WTC11 (cell line): ENCODE measurements at regions not wholly inside any gene's neighbourhood (a gene's known extent, or its start where the extent isn't known, plus 50 kb on each side); places are given as distances from the start of the nearest gene placed in this dataset.
A peak's percentile ranks its signal among the peaks of the same experiment; 100 is the strongest.

Source experiments
- ATAC-seq: fragments of 200-7000 bp; cut with Tn5 transposase; 2 replicates; pipeline ENCODE4 v1.10.0; 2021; ENCODE audit warnings: mild to moderate bottlenecking, moderate library complexity
- CTCF ChIA-PET: fragments of 300-600 bp; sonication (Branson Sonifier 250); formaldehyde crosslinking; loops from one replicate; lab custom pipeline; 2021; ENCODE audit warnings: antibody characterized with exemption; lab: Charles Lee
- POLR2A ChIA-PET: fragments of 350-600 bp; sonication (Branson Sonifier 250); formaldehyde crosslinking; loops from one replicate; lab custom pipeline; 2021; ENCODE audit warnings: antibody characterized with exemption; lab: Charles Lee
- DNase-seq: peaks from one replicate; pipeline ENCODE4 v3.0.0; 2021; ENCODE audit warnings: low spot score
- H3K27ac Mint-ChIP-seq: 2 replicates; pipeline ENCODE4 v1.8.0; 2021; ENCODE audit warnings: mixed read lengths
- H3K27me3 Mint-ChIP-seq: 2 replicates; pipeline ENCODE4 v1.8.0; 2021; ENCODE audit warnings: low read depth, mild to moderate bottlenecking, moderate library complexity, mixed read lengths
- H3K36me3 Mint-ChIP-seq: 2 replicates; pipeline ENCODE4 v1.8.0; 2021; ENCODE audit warnings: mixed read lengths
- H3K4me1 Mint-ChIP-seq: 2 replicates; pipeline ENCODE4 v1.8.0; 2022; ENCODE audit warnings: mixed read lengths
- H3K4me3 Mint-ChIP-seq: 2 replicates; pipeline ENCODE4 v1.8.0; 2021; ENCODE audit warnings: mild to moderate bottlenecking, moderate library complexity, mixed read lengths
- H3K9me3 Mint-ChIP-seq: 2 replicates; pipeline ENCODE4 v1.8.0; 2021; ENCODE audit warnings: mixed read lengths
- ATF1 ChIP-seq: sonication (generic); formaldehyde crosslinking; IDR thresholded peaks from 2 replicates; pipeline ENCODE4 v1.8.1; 2023; ENCODE audit warnings: mild to moderate bottlenecking, moderate library complexity, missing genetic modification reagents
- CBFB ChIP-seq: sonication (generic); formaldehyde crosslinking; IDR thresholded peaks from 2 replicates; pipeline ENCODE4 v1.8.1; 2022; ENCODE audit warnings: mild to moderate bottlenecking, low read depth, missing genetic modification reagents
- ELF4 ChIP-seq: sonication (generic); formaldehyde crosslinking; IDR thresholded peaks from 2 replicates; pipeline ENCODE4 v1.8.1; 2022; ENCODE audit warnings: low read depth, mild to moderate bottlenecking, moderate library complexity, missing genetic modification reagents
- ETV6 ChIP-seq: sonication (generic); formaldehyde crosslinking; IDR thresholded peaks from 2 replicates; pipeline ENCODE4 v1.8.1; 2022; ENCODE audit warnings: mild to moderate bottlenecking, missing genetic modification reagents
- GRHL2 ChIP-seq: fragments of 250-450 bp; sonication (Bioruptor Pico); IDR thresholded peaks from 2 replicates; pipeline ENCODE4 v1.8.0; 2022; ENCODE audit warnings: mild to moderate bottlenecking, moderate library complexity; ENCODE audit not compliant: insufficient replicate concordance, severe bottlenecking
- KAT7 ChIP-seq: sonication (generic); formaldehyde crosslinking; IDR thresholded peaks from 2 replicates; pipeline ENCODE4 v1.8.1; 2023; ENCODE audit warnings: missing genetic modification reagents, mild to moderate bottlenecking, borderline replicate concordance
- MYBL2 ChIP-seq: sonication (generic); formaldehyde crosslinking; IDR thresholded peaks from 2 replicates; pipeline ENCODE4 v1.8.1; 2023; ENCODE audit warnings: mild to moderate bottlenecking, moderate library complexity, missing genetic modification reagents
- NFYB ChIP-seq: sonication (generic); formaldehyde crosslinking; conservative IDR thresholded peaks from 2 replicates; pipeline ENCODE4 v1.8.0; 2022; ENCODE audit warnings: low read depth, missing genetic modification reagents
- NR2C2 ChIP-seq: sonication (generic); formaldehyde crosslinking; IDR thresholded peaks from 2 replicates; pipeline ENCODE4 v1.8.0; 2022; ENCODE audit warnings: mild to moderate bottlenecking, missing genetic modification reagents
- NR3C1 ChIP-seq: sonication (generic); formaldehyde crosslinking; conservative IDR thresholded peaks from 2 replicates; pipeline ENCODE4 v1.8.1; 2023; ENCODE audit warnings: low read depth, mild to moderate bottlenecking, missing genetic modification reagents
- STAT6 ChIP-seq: sonication (generic); formaldehyde crosslinking; conservative IDR thresholded peaks from 2 replicates; pipeline ENCODE4 v1.8.1; 2023; ENCODE audit warnings: mild to moderate bottlenecking, low read depth, missing genetic modification reagents, moderate library complexity
- ZNF232 ChIP-seq: sonication (generic); formaldehyde crosslinking; IDR thresholded peaks from 2 replicates; pipeline ENCODE4 v1.8.0; 2022; ENCODE audit warnings: mild to moderate bottlenecking, missing genetic modification reagents
- ZNF396 ChIP-seq: fragments of 250-450 bp; sonication (Bioruptor Pico); IDR thresholded peaks from 2 replicates; pipeline ENCODE4 v1.8.0; 2021; ENCODE audit warnings: mild to moderate bottlenecking, moderate library complexity, borderline replicate concordance
- TF ChIP-seq, protein P1 (sequence below): sonication (generic); formaldehyde crosslinking; IDR thresholded peaks from 2 replicates; pipeline ENCODE4 v1.8.1; 2022; ENCODE audit warnings: missing genetic modification reagents, borderline replicate concordance
- TF ChIP-seq, protein P2 (sequence below): sonication (generic); formaldehyde crosslinking; conservative IDR thresholded peaks from 2 replicates; pipeline ENCODE4 v1.8.1; 2022; ENCODE audit warnings: mild to moderate bottlenecking, missing genetic modification reagents
- TF ChIP-seq, protein P3 (sequence below): sonication (generic); formaldehyde crosslinking; IDR thresholded peaks from 2 replicates; pipeline ENCODE4 v1.8.0; 2022; ENCODE audit warnings: mild to moderate bottlenecking, missing genetic modification reagents
- TF ChIP-seq, protein P4 (sequence below): sonication (generic); formaldehyde crosslinking; IDR thresholded peaks from 2 replicates; pipeline ENCODE4 v1.8.0; 2022; ENCODE audit warnings: mild to moderate bottlenecking, missing genetic modification reagents
- TF ChIP-seq, protein P5 (sequence below): fragments of 250-450 bp; sonication (Bioruptor Pico); IDR thresholded peaks from 2 replicates; pipeline ENCODE4 v1.9.0; 2021; ENCODE audit warnings: mild to moderate bottlenecking
- TF ChIP-seq, protein P6 (sequence below): fragments of 250-450 bp; sonication (Bioruptor Pico); IDR thresholded peaks from 2 replicates; pipeline ENCODE4 v1.9.0; 2021; ENCODE audit warnings: mild to moderate bottlenecking

DNA sequence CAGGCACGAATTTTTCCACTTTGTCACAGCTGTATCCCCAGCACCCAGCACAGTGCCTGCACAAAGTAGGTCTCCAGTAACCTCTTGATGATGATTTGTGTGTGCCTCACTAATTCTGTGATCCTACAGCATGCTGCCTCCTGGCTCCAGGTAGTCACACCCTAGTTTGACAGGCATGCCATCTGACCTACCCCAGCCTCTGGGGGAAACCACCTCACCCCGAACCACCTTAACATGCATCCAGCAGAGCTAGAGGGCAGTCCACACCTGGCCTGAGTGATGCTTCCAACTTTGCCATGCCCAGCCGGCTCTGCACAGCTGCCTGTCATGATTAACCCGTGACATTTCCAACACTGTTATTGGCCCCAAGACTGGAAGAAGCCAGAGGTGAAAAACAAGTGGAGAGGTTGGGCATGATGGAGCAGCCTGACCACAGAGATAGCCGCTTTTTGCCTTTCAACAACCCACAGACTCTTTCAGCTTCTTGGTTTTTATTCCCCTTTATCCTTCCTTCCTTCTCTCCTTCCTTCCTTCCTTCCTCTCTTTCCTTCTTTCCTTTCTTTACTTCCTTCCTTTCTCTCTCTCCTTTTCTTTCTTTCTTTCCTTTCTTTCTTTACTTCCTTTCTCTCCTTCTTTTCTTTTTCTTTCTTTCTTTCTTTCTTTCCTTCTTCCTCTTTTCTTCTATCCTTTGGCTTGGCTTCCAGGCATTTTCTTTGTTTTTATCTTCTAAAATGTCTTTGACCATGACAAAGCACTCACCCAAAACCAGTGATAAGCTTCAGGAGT, 294.4 kb upstream of the SIX2 start:
- DNase-seq, result no peak
- CTCF ChIA-PET, result no interaction called here
- Mint-ChIP-seq H3K27me3 (no peaks in the 10 kb centered on the region), H3K27ac (no peak overlapping the region)
- TF ChIP-seq NFYB (CRISPR knock-in tag), result peak; percentile 57
- no peak for TF ChIP-seq ATF1 (CRISPR knock-in tag)
- TF ChIP-seq ZNF396 (CRISPR knock-in tag), result no peak
- TF ChIP-seq CBFB (CRISPR knock-in tag), result no peak
- TF ChIP-seq, protein P1, sequence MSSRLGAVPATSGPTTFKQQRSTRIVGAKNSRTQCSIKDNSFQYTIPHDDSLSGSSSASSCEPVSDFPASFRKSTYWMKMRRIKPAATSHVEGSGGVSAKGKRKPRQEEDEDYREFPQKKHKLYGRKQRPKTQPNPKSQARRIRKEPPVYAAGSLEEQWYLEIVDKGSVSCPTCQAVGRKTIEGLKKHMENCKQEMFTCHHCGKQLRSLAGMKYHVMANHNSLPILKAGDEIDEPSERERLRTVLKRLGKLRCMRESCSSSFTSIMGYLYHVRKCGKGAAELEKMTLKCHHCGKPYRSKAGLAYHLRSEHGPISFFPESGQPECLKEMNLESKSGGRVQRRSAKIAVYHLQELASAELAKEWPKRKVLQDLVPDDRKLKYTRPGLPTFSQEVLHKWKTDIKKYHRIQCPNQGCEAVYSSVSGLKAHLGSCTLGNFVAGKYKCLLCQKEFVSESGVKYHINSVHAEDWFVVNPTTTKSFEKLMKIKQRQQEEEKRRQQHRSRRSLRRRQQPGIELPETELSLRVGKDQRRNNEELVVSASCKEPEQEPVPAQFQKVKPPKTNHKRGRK (CRISPR knock-in tag), result 0 out of 2 replicates have a peak, but pooled peaks have one; percentile 39
- TF ChIP-seq, all 79 proteins: peak for 2
- peaks cover 10% of the 10 kb centered on the region for H3K4me1 Mint-ChIP-seq
- H3K36me3 Mint-ChIP-seq, result no peaks in the 10 kb centered on the region
- peak; percentile 50; the same call in 1 of the 2 replicates for ATAC-seq
- H3K9me3 Mint-ChIP-seq, result no peaks in the 10 kb centered on the region
- H3K4me3 Mint-ChIP-seq, result no peak overlapping the region
- POLR2A ChIA-PET, result interaction anchor here (0.6 kb wide), 1 partner anchor 10 kb away, joined by 4 read pairs; no protein-coding TSS in a partner anchor

GRCh38 chr2:45301307-45302277, 292.3 kb upstream of the SIX2 start:
- no peaks in the 10 kb centered on the region for H3K9me3 Mint-ChIP-seq
- H3K4me3 Mint-ChIP-seq, result no peak overlapping the region
- no peaks in the 10 kb centered on the region for H3K27me3 Mint-ChIP-seq
- H3K27ac Mint-ChIP-seq, result no peak overlapping the region
- TF ChIP-seq ELF4 (no peak), NR3C1 (CRISPR knock-in tag) (no peak), NR2C2 (CRISPR knock-in tag) (no peak), ATF1 (CRISPR knock-in tag) (no peak), ETV6 (CRISPR knock-in tag) (no peak), GRHL2 (CRISPR knock-in tag) (no peak), KAT7 (CRISPR knock-in tag) (no peak), MYBL2 (CRISPR knock-in tag) (no peak), STAT6 (no peak), ZNF232 (no peak)
- TF ChIP-seq, protein P2, sequence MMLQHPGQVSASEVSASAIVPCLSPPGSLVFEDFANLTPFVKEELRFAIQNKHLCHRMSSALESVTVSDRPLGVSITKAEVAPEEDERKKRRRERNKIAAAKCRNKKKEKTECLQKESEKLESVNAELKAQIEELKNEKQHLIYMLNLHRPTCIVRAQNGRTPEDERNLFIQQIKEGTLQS (CRISPR knock-in tag), result no peak
- TF ChIP-seq, protein P3, sequence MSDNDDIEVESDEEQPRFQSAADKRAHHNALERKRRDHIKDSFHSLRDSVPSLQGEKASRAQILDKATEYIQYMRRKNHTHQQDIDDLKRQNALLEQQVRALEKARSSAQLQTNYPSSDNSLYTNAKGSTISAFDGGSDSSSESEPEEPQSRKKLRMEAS, result no peak
- TF ChIP-seq, protein P1 (CRISPR knock-in tag), result no peak
- TF ChIP-seq, protein P4, sequence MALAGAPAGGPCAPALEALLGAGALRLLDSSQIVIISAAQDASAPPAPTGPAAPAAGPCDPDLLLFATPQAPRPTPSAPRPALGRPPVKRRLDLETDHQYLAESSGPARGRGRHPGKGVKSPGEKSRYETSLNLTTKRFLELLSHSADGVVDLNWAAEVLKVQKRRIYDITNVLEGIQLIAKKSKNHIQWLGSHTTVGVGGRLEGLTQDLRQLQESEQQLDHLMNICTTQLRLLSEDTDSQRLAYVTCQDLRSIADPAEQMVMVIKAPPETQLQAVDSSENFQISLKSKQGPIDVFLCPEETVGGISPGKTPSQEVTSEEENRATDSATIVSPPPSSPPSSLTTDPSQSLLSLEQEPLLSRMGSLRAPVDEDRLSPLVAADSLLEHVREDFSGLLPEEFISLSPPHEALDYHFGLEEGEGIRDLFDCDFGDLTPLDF (CRISPR knock-in tag), result no peak
- TF ChIP-seq, protein P5, sequence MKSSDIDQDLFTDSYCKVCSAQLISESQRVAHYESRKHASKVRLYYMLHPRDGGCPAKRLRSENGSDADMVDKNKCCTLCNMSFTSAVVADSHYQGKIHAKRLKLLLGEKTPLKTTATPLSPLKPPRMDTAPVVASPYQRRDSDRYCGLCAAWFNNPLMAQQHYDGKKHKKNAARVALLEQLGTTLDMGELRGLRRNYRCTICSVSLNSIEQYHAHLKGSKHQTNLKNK, result no peak
- TF ChIP-seq, protein P6, sequence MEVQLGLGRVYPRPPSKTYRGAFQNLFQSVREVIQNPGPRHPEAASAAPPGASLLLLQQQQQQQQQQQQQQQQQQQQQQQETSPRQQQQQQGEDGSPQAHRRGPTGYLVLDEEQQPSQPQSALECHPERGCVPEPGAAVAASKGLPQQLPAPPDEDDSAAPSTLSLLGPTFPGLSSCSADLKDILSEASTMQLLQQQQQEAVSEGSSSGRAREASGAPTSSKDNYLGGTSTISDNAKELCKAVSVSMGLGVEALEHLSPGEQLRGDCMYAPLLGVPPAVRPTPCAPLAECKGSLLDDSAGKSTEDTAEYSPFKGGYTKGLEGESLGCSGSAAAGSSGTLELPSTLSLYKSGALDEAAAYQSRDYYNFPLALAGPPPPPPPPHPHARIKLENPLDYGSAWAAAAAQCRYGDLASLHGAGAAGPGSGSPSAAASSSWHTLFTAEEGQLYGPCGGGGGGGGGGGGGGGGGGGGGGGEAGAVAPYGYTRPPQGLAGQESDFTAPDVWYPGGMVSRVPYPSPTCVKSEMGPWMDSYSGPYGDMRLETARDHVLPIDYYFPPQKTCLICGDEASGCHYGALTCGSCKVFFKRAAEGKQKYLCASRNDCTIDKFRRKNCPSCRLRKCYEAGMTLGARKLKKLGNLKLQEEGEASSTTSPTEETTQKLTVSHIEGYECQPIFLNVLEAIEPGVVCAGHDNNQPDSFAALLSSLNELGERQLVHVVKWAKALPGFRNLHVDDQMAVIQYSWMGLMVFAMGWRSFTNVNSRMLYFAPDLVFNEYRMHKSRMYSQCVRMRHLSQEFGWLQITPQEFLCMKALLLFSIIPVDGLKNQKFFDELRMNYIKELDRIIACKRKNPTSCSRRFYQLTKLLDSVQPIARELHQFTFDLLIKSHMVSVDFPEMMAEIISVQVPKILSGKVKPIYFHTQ (CRISPR knock-in tag), result no peak
- ChIA-PET CTCF (interaction anchor here (1.0 kb wide), 1 partner anchor 27 kb away, joined by 3 read pairs; no protein-coding TSS in a partner anchor), POLR2A (no interaction called here)
- no peaks in the 10 kb centered on the region for H3K36me3 Mint-ChIP-seq
- H3K4me1 Mint-ChIP-seq, result peaks cover 2% of the 10 kb centered on the region
- no peak for ATAC-seq
- DNase-seq, result no peak
